ENCODE measurements at regions not wholly inside any gene's neighbourhood (a gene's known extent, or its start where the extent isn't known, plus 50 kb on each side); places are given as distances from the start of the nearest gene placed in this dataset.

- DNase-seq = no peak
Measured at GRCh38 chr6:104613416-104614001, 246.2 kb downstream of the HACE1 start.

GRCh38 chr6:104612541-104612940 is 247.2 kb downstream of the HACE1 start:
- no peak for DNase-seq

- DNase-seq = no peak
Measured at GRCh38 chr6:104608101-104608500, 251.6 kb downstream of the HACE1 start.

GRCh38 chr6:104607501-104607900 is 252.2 kb downstream of the HACE1 start:
- no peak for DNase-seq

- no peak for DNase-seq
Measured at GRCh38 chr6:104606361-104606760, 253.4 kb downstream of the HACE1 start.

DNA sequence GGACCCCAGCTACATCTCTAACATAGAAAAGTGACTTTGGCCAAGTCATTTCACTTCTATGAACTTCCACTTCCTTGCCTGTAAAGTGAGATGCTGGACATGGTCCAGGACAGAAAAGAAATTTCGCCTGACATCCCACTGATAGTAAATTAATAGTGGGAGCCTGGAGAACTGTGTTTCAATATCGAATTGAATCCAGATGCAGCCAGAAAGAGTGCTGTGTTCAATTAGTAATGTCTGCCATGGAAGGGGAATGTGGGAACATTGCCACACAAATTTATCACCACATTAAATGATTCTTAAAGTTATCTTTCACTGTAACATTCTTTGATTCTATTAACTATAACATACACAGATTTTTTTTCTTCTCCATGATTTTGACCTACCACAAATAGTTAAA is 255.0 kb downstream of the HACE1 start:
- no peak for DNase-seq

GRCh38 chr6:104603108-104603745 is 256.5 kb downstream of the HACE1 start:
- no peak for DNase-seq

- no peak for DNase-seq
Measured at GRCh38 chr6:104601721-104602120, 258.0 kb downstream of the HACE1 start.

DNA sequence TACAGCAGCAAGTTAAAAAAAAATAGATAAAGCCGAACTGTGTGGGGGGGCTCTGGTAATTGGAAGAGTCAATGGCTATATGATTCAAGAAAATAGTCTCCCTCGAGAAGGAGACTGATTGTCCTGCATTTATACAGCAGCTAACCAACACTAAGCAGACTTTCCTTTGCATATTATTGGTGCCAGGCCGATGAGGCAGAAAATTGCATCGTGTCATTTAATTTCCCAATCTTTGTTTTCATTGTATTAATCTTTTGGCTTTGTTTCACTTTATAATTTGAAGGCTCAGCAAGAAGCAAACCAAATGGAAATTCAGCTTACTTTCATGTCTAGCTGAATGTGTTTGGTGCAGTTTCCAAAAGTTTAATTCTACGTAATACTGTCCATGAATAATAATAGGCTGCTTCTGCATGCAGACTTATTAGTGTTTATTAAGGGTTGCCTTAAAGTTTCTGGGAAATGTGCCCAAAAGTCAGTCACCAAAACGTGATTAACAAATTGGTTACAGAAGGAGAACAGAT is 258.5 kb downstream of the HACE1 start:
- no peak for DNase-seq

- no peak for DNase-seq
Measured at GRCh38 chr6:104600639-104600931, 259.1 kb downstream of the HACE1 start.

DNA sequence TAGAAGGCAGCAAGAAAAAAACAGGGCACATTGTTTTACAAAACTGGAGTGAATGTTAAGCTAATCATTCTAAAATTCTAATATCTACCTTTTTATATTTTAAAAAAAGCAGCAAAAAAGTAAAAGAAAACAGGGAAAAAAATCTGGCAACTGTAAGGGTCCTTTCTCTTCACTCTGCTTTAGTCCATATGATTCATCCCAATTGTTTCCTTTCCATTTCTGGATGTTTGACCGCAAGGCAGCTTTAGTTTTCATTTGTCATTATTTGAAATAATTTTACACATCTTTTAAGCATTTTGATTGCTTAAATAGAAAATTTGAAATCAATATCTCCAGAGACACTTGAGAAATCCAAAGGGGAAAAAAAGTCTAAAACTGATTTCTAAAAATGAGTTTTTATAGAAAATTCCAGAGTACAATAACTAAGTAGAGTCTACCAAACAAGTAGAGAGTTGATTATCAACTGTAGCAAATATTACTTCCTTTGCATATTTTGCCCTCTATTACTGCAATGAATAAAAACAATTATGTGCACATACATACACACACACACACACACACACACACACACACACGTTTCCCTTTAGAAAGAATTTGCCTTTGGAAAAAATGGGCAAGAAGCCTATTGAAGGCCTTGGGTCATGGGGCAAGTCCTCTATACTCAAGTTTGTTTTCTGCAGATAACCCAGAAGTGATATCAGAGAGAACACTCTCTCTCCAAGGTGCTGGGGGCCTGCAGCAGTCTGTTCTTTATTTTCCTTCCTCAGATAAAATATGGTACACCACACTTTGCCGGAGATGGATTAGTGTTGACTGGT is 259.7 kb downstream of the HACE1 start:
- no peak for DNase-seq

GRCh38 chr6:104597541-104598050 is 262.1 kb downstream of the HACE1 start:
- no peak for DNase-seq

GRCh38 chr6:104596091-104596490 is 263.6 kb downstream of the HACE1 start:
- DNase-seq = no peak

- no peak for DNase-seq
Measured at GRCh38 chr6:104595311-104595820, 264.4 kb downstream of the HACE1 start.

DNA sequence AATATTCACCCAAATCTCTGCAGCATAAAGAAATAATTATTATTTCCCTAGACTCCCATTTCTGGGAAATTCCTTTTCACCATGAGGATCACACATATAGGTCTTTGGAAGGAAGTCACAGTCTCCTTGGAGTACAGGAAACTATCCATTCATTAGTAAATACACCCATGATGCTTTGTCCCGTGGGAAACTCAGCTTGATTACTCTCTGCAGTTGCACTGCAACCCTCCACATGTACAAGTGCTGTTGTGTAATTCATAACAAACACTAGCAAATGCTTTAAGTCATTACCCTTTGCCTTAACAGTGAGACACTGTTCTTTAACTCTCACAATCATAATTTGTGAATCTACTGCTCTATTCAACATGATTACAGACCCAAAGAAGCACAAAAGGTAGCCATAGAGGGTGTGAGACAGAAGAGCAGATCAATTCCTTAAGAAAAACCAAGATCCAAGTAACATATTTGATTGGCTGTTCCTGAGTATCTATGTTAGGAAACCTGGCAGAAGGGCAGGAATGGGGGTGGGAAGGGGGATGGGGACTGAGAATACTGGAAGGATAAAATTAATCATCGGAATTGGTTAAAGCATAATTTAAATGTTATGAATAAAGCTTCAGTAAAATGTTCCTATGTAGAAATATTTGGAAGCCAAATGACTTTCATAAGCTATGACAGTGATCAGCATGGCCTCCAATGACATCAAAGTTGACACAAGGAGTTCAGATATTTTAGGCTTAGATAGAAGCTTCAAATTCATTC is 268.0 kb downstream of the HACE1 start:
- no peak for DNase-seq

- DNase-seq = no peak
Measured at GRCh38 chr6:104589940-104590339, 269.8 kb downstream of the HACE1 start.

DNA sequence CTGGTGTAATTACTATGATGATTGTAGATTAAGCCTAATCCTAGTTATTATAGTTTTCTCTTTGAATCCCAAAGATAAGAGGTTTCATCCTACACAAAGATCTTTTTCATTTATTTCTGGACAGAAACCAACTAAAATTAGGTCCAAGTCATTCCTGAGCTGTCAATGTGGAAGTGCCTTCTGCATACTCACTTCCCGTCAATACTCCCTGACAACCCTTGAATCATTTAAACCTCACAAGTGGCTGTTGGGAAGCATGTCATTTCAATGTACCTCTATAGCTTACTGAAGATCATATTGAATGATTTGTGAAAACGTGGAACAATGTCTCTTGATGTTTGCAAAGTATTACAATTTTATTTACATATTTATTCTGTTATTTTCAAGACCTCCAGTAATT is 274.1 kb downstream of the HACE1 start:
- no peak for DNase-seq

DNA sequence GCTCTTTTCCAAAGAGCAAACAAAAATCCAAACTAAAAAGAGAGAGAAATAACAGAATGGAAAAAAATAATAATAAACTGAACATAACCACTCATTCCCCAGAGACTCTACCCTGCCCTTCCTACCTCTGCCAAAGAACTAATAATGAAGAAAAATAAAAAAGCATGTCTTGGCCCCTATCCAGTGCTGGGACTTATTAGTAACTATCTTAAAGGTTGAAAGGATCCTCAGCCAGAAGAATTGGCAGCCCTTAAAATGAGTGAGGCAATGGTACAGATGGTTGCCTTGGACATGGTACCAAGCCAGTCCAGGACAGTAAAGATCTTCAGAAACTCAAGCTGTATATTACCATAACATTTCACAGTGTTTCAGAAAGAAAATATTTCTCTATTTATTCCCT is 279.3 kb downstream of the HACE1 start:
- no peak for DNase-seq

GRCh38 chr6:104579310-104579863 is 280.3 kb downstream of the HACE1 start:
- DNase-seq = no peak

DNA sequence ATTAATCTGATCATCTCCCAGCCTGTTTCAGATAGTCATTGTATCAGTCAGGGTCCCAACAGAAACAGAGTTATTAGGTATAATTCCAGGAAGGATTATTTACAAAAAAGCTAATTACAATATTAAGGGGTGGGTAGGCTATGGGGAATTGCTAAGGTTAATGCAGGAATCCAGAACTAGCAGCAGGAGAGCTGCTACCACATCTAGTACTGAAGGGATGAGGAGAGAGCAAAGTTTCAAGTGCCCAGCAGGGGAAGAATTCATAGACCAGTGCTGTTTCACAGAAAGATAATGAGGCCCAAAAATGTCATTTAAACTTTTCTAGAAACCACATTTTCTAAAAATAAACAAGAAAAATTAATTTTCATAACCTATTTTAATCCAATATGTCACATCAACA is 284.2 kb downstream of the HACE1 start:
- no peak for DNase-seq

- DNase-seq = no peak
Measured at GRCh38 chr6:104574135-104574750, 285.5 kb downstream of the HACE1 start.

GRCh38 chr6:104573350-104573749 is 286.4 kb downstream of the HACE1 start:
- DNase-seq = no peak

All from activated T-cell treated with anti-CD3 and anti-CD28 coated beads, Interleukin-2, amount 50 U/mL, for 48 hours (primary cell).